ENCODE measurements at regions not wholly inside any gene's neighbourhood (a gene's known extent, or its start where the extent isn't known, plus 50 kb on each side); places are given as distances from the start of the nearest gene placed in this dataset.

GRCh38 chr4:28451346-28451745, 1590.7 kb downstream of the STIM2 start:
- no peak overlapping the region for H3K27ac ChIP-seq (ENCODE audit: low read length)
- H3K27me3 ChIP-seq (ENCODE audit: control insufficient read depth, insufficient read depth, low read length) = no peaks in the 10 kb centered on the region
- no peak for TF ChIP-seq POLR2AphosphoS5 (IDR thresholded peaks at IDR 0.05; ENCODE audit: low read depth, low read length)
- no peak for TF ChIP-seq TCF7L2 (IDR thresholded peaks at IDR 0.05; ENCODE audit: low read depth, low read length)
- POLR2A ChIA-PET = no interaction called here
- in situ Hi-C loops (cut with HindIII; ENCODE audit: low pct_unique_long_range_greater_than_20kb, low sequenced_read_pairs) = no loop called here
- BruUV-seq (replicated peaks) = no TSS peak
- no peaks in the 10 kb centered on the region for H3K4me1 ChIP-seq (ENCODE audit: control insufficient read depth, insufficient read depth, low read length)
- ATAC-seq (no peak), DNase-seq (ENCODE audit: low read depth, low spot score) (no peak)
- intact Hi-C loops (cut with micrococcal nuclease; ENCODE audit: unreplicated experiment) = no loop called here
- CTCF ChIA-PET = no interaction called here
- H3K36me3 ChIP-seq (ENCODE audit: control insufficient read depth, insufficient read depth, low read length) = no peaks in the 10 kb centered on the region
- H3K4me3 ChIP-seq (ENCODE audit: low read depth in 2 of 2, low read length in 2 of 2) = no peak overlapping the region
- no peaks in the 10 kb centered on the region for H3K9me3 ChIP-seq (ENCODE audit: control insufficient read depth, insufficient read depth, low read depth, low read length)

GRCh38 chr4:28462766-28463700, 1602.4 kb downstream of the STIM2 start:
- no peak for ATAC-seq
- in situ Hi-C loops (cut with HindIII; ENCODE audit: low pct_unique_long_range_greater_than_20kb, low sequenced_read_pairs) (no loop called here), intact Hi-C loops (cut with micrococcal nuclease; ENCODE audit: unreplicated experiment) (no loop called here)
- POLR2A ChIA-PET = no interaction called here
- no peak overlapping the region for H3K27ac ChIP-seq (ENCODE audit: low read length)
- no peaks in the 10 kb centered on the region for H3K27me3 ChIP-seq (ENCODE audit: control insufficient read depth, insufficient read depth, low read length)
- BruUV-seq (replicated peaks) = no TSS peak
- no peak overlapping the region for H3K4me3 ChIP-seq (ENCODE audit: low read depth in 2 of 2, low read length in 2 of 2)
- H3K36me3 ChIP-seq (ENCODE audit: control insufficient read depth, insufficient read depth, low read length) = no peaks in the 10 kb centered on the region
- no peaks in the 10 kb centered on the region for H3K4me1 ChIP-seq (ENCODE audit: control insufficient read depth, insufficient read depth, low read length)
- DNase-seq (ENCODE audit: low read depth, low spot score) = no peak
- TF ChIP-seq SIN3A (IDR thresholded peaks at IDR 0.05; ENCODE audit: borderline replicate concordance, insufficient read depth, low read depth, low read length) = no peak
- no peak for TF ChIP-seq POLR2AphosphoS5 (IDR thresholded peaks at IDR 0.05; ENCODE audit: low read depth, low read length)
- TF ChIP-seq CTCF (IDR thresholded peaks at IDR 0.05) = no peak
- TF ChIP-seq TCF7L2 (IDR thresholded peaks at IDR 0.05; ENCODE audit: low read depth, low read length) = no peak
- TF ChIP-seq REST (IDR thresholded peaks at IDR 0.05; ENCODE audit: insufficient read depth in 1 of 2, low read depth in 2 of 2, low read length in 1 of 2) = no peak
- CTCF ChIA-PET = no interaction called here
- H3K9me3 ChIP-seq (ENCODE audit: control insufficient read depth, insufficient read depth, low read depth, low read length) = no peaks in the 10 kb centered on the region

- BruUV-seq (replicated peaks) = no TSS peak
- Histone ChIP-seq H3K4me3 (ENCODE audit: low read depth in 2 of 2, low read length in 2 of 2) (no peak overlapping the region), H3K27ac (ENCODE audit: low read length) (no peak overlapping the region), H3K27me3 (ENCODE audit: control insufficient read depth, insufficient read depth, low read length) (no peaks in the 10 kb centered on the region), H3K4me1 (ENCODE audit: control insufficient read depth, insufficient read depth, low read length) (no peaks in the 10 kb centered on the region), H3K36me3 (ENCODE audit: control insufficient read depth, insufficient read depth, low read length) (no peaks in the 10 kb centered on the region), H3K9me3 (ENCODE audit: control insufficient read depth, insufficient read depth, low read depth, low read length) (no peaks in the 10 kb centered on the region)
- CTCF ChIA-PET = no interaction called here
- ATAC-seq (no peak), DNase-seq (ENCODE audit: low read depth, low spot score) (no peak)
- POLR2A ChIA-PET = no interaction called here
- intact Hi-C loops (cut with micrococcal nuclease; ENCODE audit: unreplicated experiment) (no loop called here), in situ Hi-C loops (cut with HindIII; ENCODE audit: low pct_unique_long_range_greater_than_20kb, low sequenced_read_pairs) (no loop called here)
- TF ChIP-seq POLR2AphosphoS5 (IDR thresholded peaks at IDR 0.05; ENCODE audit: low read depth, low read length) (no peak), TCF7L2 (IDR thresholded peaks at IDR 0.05; ENCODE audit: low read depth, low read length) (no peak), REST (IDR thresholded peaks at IDR 0.05; ENCODE audit: insufficient read depth in 1 of 2, low read depth in 2 of 2, low read length in 1 of 2) (no peak), CTCF (IDR thresholded peaks at IDR 0.05) (no peak), SIN3A (IDR thresholded peaks at IDR 0.05; ENCODE audit: borderline replicate concordance, insufficient read depth, low read depth, low read length) (no peak)
Measured at GRCh38 chr4:28464823-28465222, 1604.2 kb downstream of the STIM2 start.

Measured in Panc1 (cell line).